ENCODE measurements at regions not wholly inside any gene's neighbourhood (a gene's known extent, or its start where the extent isn't known, plus 50 kb on each side); places are given as distances from the start of the nearest gene placed in this dataset.

DNA sequence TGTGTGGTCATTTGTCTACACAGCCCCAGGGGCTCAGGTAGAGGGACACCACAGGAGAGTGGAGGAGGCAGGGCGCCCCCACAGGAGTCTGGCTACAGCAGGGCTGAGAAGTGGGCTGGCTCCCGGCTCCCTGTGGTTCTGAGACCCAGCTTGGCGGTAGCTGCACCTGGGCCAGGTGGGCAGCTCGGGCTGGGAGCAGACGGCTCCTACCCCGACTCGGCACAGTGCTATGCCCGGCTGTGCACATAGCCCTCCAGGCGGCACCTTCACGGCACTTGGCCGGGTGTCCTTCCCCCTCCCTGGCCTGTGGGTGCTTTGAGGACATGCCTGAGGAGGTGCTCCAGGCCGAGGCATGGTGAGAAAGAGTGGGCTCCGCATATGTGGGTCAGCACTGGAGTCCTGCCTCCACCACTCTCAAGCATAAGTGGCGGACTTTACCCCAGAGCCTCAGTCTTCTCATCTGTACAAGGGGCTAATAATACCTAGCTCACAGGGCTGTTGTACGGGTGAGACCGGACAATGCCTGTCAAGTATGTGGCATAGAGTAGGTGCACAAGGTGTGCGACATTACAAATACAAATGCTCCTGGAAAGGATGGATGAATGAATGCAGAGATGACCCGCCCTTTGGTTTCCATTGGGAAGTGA lies 50.1 kb upstream of the JPH3 start:
- no peak for DNase-seq (ENCODE audit: low read depth in 2 of 2)

DNA sequence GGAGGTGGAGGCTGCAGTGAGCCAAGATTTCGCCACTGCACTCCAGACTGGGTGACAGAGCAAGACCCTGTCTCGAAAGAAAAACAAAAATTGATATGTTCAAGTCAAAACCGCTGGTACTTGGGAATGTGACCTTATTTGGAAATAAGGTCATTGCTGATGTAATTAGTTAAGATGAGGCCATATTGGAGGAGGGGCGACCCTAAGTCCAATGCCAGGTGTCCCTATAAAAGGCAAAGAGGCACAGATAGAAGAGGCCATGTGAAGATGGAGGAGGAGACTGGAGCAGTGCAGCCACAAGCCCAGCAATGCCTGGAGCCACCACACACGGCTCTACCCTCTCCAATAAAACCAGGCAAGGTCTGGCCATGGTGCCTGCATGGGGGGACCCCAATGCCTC lies 50.8 kb upstream of the JPH3 start:
- no peak for DNase-seq (ENCODE audit: low read depth in 2 of 2)

DNA sequence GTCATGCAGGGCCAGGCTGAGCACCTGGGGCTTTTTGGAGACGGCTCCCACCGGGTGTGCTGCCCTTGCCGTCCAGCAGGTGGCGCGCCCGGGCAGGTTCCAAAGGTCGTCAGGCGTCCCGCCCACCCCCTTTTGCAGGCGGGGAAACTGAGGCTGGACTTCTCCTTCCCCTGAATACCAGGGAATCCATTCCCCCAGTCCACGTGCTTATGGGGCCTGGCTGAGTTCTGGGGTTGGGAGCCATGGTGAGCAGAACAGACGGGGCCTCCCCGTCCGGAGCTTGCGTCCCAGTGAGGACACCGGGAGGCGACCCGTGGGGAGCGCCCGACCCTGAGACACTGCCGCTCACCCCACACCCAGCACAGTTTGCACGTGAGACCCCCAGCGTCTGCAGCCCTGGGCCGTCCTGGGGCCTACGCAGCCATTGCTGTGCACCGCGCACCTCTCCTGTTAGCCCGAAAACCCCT lies 51.8 kb upstream of the JPH3 start:
- DNase-seq (ENCODE audit: low read depth in 2 of 2) = peak in 1 of 2 donors; percentile 26

DNA sequence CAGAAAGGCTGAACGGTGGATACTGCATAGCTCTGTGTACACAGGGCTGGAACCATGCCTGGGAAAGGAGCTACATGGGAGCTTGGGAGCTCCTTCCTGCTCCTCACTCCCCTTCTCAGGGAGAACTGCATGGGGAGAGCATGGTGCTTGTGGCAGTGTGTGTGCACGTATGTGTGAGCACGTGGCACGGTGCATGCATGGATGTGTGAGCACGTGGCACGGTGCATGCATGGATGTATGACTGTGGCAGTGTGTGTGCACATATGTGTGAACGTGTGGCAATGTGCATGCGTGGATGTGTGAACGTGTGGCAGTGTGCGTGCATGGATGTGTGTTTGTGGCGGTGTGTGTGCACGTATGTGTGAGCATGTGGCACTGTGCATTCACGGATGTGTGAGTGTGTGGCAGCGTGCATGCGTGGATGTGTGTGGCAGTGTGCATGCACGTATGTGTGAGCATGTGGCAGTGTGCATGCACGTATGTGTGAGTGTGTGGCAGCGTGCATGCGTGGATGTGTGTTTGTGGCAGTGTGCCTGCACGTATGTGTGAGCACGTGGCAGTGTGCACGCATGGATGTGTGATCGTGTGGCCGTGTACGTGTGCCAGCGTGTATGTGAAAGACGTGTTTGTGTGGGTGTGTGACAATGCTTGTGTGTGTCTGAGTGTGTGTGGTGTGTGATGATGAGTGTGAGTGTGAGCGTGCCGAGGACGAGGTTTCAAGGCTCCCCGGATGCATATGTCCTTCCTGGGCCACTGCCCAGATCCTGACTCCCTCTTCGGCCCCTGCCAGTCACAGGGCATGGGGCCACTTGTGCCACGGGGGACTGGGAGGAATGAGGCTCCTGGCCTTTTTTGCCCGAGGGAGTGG lies 52.4 kb upstream of the JPH3 start:
- DNase-seq (ENCODE audit: low read depth in 2 of 2) = no peak

DNA sequence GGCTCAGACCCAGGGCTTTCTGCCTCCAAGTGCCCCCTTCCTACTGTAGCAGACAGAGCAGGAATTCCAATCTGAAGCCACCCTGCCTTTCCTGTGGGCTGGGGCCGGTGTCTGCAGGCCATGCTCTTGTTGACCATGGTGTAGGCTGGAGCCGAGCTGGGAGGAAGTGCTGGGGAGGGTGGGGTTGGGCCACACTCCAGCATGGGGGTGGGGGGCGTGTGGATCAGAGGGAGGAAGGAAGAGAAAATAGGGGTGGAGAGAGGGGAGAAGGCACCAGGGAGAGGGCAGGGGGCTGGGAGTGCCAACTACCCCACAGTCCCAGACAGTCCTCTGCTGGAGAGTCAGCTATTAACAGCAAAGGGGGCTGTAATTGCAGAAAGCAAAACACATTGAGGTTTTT lies 54.3 kb upstream of the JPH3 start:
- no peak for DNase-seq (ENCODE audit: low read depth in 2 of 2)

DNA sequence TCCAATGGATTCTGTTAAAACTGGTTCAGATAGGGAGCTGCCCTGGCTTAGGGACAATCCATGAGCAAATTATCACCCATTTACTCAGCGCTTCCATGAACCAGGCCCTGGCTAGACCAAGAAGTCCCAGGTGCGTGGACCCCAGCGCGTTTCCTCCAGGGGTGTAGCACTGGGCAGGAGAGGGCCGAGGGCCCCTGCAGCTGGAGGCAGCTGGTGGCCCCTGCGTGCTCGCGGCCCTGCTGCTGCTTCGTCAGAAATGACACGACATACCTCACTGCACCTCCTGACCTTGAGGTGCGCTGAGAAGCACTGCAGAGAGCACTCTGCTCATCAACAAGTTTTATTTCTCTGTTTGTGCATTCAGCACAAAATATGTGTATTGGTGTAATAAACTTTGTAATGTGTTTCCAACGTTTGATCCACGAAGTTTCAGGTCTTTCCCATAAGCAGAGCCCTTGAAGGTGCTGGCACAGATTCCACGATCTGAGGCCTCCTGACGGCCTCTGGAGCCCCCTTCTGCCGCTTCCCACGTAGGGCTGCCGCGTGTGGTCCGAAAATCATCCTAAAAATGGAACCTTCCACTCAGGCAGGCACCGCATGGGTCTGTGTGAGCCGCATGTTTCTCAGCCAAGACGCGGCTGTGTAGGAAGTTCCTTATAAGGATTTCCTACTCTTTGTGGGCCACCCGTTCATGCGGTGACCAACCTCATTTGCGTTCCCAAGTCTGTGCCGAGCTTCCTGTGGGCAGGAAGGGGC lies 50.8 kb upstream of the ZCCHC14 start:
- no peak for DNase-seq (ENCODE audit: low read depth in 2 of 2)

DNA sequence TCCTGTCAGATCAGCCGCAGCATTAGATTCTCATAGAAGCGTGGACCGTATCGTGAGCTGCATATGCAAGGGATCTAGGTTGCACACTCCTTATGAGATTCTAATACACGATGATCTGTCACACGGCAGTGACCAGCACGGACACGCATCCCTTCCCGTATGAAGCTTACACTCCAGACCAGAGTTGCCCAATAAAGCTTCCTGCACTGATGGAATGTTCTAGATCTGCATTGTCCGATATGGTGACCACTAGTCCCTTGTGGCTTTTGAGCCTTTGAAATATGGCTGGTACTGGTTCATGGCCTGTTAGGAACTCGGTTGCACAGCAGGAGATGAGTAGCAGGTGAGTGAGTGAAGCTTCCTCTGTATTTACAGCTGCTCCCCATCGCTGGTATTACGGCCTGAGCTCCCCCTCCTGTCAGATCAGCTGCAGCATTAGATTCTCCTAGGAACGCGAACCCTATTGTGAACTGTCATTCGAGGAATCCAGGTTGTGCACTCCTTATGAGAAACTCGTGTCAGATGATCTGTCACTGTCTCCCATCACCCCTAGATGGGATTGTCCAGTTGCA lies 49.8 kb upstream of the ZCCHC14 start:
- no peak for DNase-seq (ENCODE audit: low read depth in 2 of 2)

Measured in stimulated activated CD8-positive, alpha-beta memory T cell treated with anti-CD3 and anti-CD28 coated beads, Interleukin-7, amount 100 ng/mL, for 4 hours (primary cell).